ENCODE measurements at regions not wholly inside any gene's neighbourhood (a gene's known extent, or its start where the extent isn't known, plus 50 kb on each side); places are given as distances from the start of the nearest gene placed in this dataset.

DNA sequence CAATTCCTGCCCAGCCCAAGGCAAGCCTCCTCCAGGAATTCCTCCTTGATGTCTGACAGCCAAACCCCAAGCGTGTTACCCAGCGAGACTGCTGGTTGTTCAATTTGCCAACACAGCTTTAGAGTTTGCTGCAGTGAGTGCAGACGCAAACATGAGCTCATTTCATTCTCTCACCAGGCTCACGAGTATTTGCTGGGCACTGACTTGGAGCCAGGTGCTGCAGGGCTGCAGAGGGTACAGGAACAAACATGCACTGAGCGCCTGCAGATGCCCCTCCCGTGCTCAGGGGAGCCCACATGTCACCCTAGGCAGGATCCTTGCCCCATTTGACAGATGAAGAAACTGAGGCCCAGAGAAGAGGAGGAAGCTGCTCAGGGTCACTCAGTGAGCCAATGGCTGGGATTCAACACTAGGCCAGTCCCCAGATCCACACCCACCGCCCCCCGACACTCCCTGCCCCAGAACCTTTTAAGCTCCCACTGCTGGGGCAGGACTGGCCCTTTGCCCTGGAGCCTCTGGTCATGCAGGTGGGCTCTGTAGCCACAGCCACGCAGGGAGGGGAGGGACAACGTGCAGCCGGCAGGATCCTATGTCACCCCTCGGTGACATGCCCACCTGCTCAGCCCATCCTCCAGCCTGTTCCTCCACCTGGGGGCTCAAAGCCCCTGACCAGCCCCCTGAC lies 363.7 kb downstream of the MATN1 start:
- Histone ChIP-seq H4K20me1 (ENCODE audit: control insufficient read depth, insufficient read depth, low read depth, low read length) (no peaks in the 10 kb centered on the region), H3K79me2 (ENCODE audit: control insufficient read depth, low read length) (no peaks in the 10 kb centered on the region), H3K36me3 (ENCODE audit: control insufficient read depth, low read length) (no peaks in the 10 kb centered on the region), H3F3A (ENCODE audit: control insufficient read depth, insufficient read depth) (no peaks in the 10 kb centered on the region), H3K9me2 (replicated peaks; ENCODE audit: control insufficient read depth, low read length) (no peaks in the 10 kb centered on the region), H3K4me1 (ENCODE audit: control insufficient read depth, low read length) (no peaks in the 10 kb centered on the region), H3K27me3 (ENCODE audit: control insufficient read depth, low read length) (0 out of 2 replicates have a peak, but pooled peaks cover 4% of the 10 kb centered on the region), H3K9me3 (ENCODE audit: control insufficient read depth, insufficient read depth, low read length) (no peaks in the 10 kb centered on the region), H3K4me3 (ENCODE audit: low read length) (no peak overlapping the region), H3K4me2 (ENCODE audit: low read length) (no peak overlapping the region), H3K27ac (ENCODE audit: low read depth, low read length) (no peak overlapping the region)
- no peak for TF ChIP-seq EZH2phosphoT487 (IDR thresholded peaks at IDR 0.05; ENCODE audit: borderline replicate concordance, low read length)
- TF ChIP-seq, protein P1, sequence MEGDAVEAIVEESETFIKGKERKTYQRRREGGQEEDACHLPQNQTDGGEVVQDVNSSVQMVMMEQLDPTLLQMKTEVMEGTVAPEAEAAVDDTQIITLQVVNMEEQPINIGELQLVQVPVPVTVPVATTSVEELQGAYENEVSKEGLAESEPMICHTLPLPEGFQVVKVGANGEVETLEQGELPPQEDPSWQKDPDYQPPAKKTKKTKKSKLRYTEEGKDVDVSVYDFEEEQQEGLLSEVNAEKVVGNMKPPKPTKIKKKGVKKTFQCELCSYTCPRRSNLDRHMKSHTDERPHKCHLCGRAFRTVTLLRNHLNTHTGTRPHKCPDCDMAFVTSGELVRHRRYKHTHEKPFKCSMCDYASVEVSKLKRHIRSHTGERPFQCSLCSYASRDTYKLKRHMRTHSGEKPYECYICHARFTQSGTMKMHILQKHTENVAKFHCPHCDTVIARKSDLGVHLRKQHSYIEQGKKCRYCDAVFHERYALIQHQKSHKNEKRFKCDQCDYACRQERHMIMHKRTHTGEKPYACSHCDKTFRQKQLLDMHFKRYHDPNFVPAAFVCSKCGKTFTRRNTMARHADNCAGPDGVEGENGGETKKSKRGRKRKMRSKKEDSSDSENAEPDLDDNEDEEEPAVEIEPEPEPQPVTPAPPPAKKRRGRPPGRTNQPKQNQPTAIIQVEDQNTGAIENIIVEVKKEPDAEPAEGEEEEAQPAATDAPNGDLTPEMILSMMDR (IDR thresholded peaks at IDR 0.05; ENCODE audit: low read depth, low read length, poor library complexity, severe bottlenecking): no peak

DNA sequence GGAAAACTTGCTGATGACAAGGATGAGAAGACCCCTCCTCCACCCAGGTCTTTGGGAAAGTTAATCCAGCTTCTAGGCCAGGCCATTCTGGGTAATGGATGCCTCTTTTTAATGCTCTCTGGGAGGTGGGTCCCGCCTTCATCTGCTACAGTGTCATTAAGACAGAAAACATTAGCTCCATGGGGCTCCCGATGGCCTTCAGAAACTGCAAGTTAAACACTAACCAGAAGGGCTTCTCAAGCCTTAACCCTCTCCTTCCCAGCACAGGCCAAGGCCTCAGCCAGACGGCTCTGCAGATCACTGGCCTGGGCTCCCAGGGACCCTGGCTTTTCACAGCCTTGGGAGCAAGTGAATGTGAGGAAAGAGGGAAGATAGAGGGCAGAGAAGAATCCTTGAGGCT lies 364.9 kb downstream of the MATN1 start:
- Histone ChIP-seq H3F3A (ENCODE audit: control insufficient read depth, insufficient read depth) (no peaks in the 10 kb centered on the region), H3K27ac (ENCODE audit: low read depth, low read length) (no peak overlapping the region), H3K9me3 (ENCODE audit: control insufficient read depth, insufficient read depth, low read length) (no peaks in the 10 kb centered on the region), H4K20me1 (ENCODE audit: control insufficient read depth, insufficient read depth, low read depth, low read length) (no peaks in the 10 kb centered on the region), H3K4me2 (ENCODE audit: low read length) (no peak overlapping the region), H3K9me2 (replicated peaks; ENCODE audit: control insufficient read depth, low read length) (no peaks in the 10 kb centered on the region), H3K79me2 (ENCODE audit: control insufficient read depth, low read length) (no peaks in the 10 kb centered on the region), H3K36me3 (ENCODE audit: control insufficient read depth, low read length) (no peaks in the 10 kb centered on the region), H3K4me1 (ENCODE audit: control insufficient read depth, low read length) (no peaks in the 10 kb centered on the region), H3K27me3 (ENCODE audit: control insufficient read depth, low read length) (0 out of 2 replicates have a peak, but pooled peaks cover 2% of the 10 kb centered on the region), H3K4me3 (ENCODE audit: low read length) (no peak overlapping the region)
- TF ChIP-seq, protein P1 (IDR thresholded peaks at IDR 0.05; ENCODE audit: low read depth, low read length, poor library complexity, severe bottlenecking): no peak
- TF ChIP-seq EZH2phosphoT487 (IDR thresholded peaks at IDR 0.05; ENCODE audit: borderline replicate concordance, low read length): no peak

DNA sequence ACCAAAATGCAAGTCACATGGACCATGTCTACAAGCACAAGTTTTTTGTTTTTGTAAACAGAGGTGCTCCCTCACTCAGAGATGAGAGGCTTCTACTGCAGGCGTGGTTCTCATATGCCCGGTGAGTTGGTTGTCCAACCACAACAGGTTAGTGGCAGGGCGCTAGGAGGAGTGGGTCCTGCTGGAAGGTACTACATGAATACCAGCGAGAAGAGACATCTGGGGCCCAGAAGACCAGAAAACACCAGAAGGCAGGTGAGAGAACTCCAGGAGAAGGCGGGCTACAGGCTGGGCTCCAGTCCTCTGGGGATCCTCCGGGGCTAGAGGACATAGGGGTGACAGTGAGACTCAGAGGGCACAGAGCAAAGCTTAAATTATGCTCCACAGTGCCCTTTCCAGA lies 366.5 kb downstream of the MATN1 start:
- Histone ChIP-seq H3F3A (ENCODE audit: control insufficient read depth, insufficient read depth) (no peaks in the 10 kb centered on the region), H3K4me3 (ENCODE audit: low read length) (no peak overlapping the region), H4K20me1 (ENCODE audit: control insufficient read depth, insufficient read depth, low read depth, low read length) (no peaks in the 10 kb centered on the region), H3K27me3 (ENCODE audit: control insufficient read depth, low read length) (no peaks in the 10 kb centered on the region; the same call in 1 of the 2 replicates), H3K4me1 (ENCODE audit: control insufficient read depth, low read length) (no peaks in the 10 kb centered on the region), H3K36me3 (ENCODE audit: control insufficient read depth, low read length) (no peaks in the 10 kb centered on the region), H3K9me2 (replicated peaks; ENCODE audit: control insufficient read depth, low read length) (no peaks in the 10 kb centered on the region), H3K4me2 (ENCODE audit: low read length) (no peak overlapping the region), H3K79me2 (ENCODE audit: control insufficient read depth, low read length) (no peaks in the 10 kb centered on the region), H3K27ac (ENCODE audit: low read depth, low read length) (no peak overlapping the region), H3K9me3 (ENCODE audit: control insufficient read depth, insufficient read depth, low read length) (no peaks in the 10 kb centered on the region)
- no peak for TF ChIP-seq EZH2phosphoT487 (IDR thresholded peaks at IDR 0.05; ENCODE audit: borderline replicate concordance, low read length)
- TF ChIP-seq, protein P1 (IDR thresholded peaks at IDR 0.05; ENCODE audit: low read depth, low read length, poor library complexity, severe bottlenecking): no peak
